Left lung (tissue), 4 donors: ENCODE measurements at regions not wholly inside any gene's neighbourhood (a gene's known extent, or its start where the extent isn't known, plus 50 kb on each side); places are given as distances from the start of the nearest gene placed in this dataset.

Experiments
- ATAC-seq: fragments of 200-7000 bp; cut with Tn5 transposase; one replicate; pipeline ENCODE4 v1.9.1; 2020; ENCODE audit warnings: moderate library complexity
- DNase-seq, 4 donors: peaks; one replicate each; pipeline ENCODE4 v3.0.0-alpha.2; 2013 to 2020
- H3K27ac ChIP-seq, 2 donors: fragments of 200-600 bp; sonication (generic) in 1 of 2; one replicate each; pipeline versions ENCODE4 v1.5.0 to v1.8.0; 2020 to 2021
- H3K27me3 ChIP-seq, 2 donors: fragments of 200-600 bp; sonication (generic) in 1 of 2; one replicate each; pipeline versions ENCODE4 v1.5.0 to v1.8.0; 2020 to 2021
- H3K36me3 ChIP-seq, 2 donors: fragments of 200-600 bp; sonication (generic) in 1 of 2; one replicate each; pipeline versions ENCODE4 v1.5.0 to v1.8.0; 2020 to 2021
- H3K4me1 ChIP-seq, 2 donors: fragments of 200-600 bp; one replicate each; pipeline ENCODE4 v1.8.0; 2021
- H3K4me3 ChIP-seq, 2 donors: fragments of 200-600 bp; sonication (generic) in 1 of 2; one replicate each; pipeline versions ENCODE4 v1.5.0 to v1.8.0; 2020 to 2021; ENCODE audit warnings: mild to moderate bottlenecking in 1 of 2
- H3K9me3 ChIP-seq, 2 donors: fragments of 200-600 bp; sonication (generic) in 1 of 2; one replicate each; pipeline versions ENCODE4 v1.5.0 to v1.8.0; 2020 to 2021
- CTCF ChIP-seq, 2 donors: fragments of 200-600 bp; sonication (generic) in 1 of 2; IDR thresholded peaks; one replicate each; pipeline versions ENCODE4 v1.5.0 to v1.8.0; 2021; ENCODE audit warnings: antibody characterized with exemption in 2 of 2
- intact Hi-C, 2 donors: fragments of 100-400 bp; cut with DNase I; formaldehyde crosslinking; loops; one replicate each; pipeline versions ENCODE4 v1.11.2 to v1.14.2; 2022
- donor health status: DM: no; HTN: yes; CAD: no.
- donor health status: DM: no; HTN: no; CAD: no.

DNA sequence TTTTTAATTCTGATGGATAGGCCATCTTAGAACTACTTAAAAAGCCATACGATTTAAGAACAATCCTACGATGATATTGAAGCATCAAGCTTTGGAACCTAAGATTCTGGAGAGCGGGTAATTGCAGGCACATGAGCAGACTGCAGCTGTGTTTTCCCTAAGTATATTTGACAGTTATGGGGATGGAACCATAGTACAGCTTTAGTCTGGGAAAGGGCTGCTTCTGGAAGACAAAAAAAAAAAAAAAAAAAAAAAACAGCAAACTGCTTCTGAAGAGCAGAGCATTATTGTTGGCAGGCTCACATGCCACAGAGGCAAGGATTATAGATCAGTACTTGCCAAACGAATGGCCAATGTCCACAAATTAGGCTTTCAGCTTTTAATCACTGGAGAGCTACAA, 1618.7 kb downstream of the AMY1C start:
- no peak for ATAC-seq
- Histone ChIP-seq H3K27ac (no peak overlapping the region), H3K4me1 (no peaks in the 10 kb centered on the region), H3K4me3 (no peak overlapping the region), H3K9me3 (no peaks in the 10 kb centered on the region), H3K36me3 (no peaks in the 10 kb centered on the region), H3K27me3 (no peaks in the 10 kb centered on the region)
- intact Hi-C loops = no loop called here
- no peak for TF ChIP-seq CTCF (IDR thresholded peaks at IDR 0.05)
- DNase-seq = no peak

DNA sequence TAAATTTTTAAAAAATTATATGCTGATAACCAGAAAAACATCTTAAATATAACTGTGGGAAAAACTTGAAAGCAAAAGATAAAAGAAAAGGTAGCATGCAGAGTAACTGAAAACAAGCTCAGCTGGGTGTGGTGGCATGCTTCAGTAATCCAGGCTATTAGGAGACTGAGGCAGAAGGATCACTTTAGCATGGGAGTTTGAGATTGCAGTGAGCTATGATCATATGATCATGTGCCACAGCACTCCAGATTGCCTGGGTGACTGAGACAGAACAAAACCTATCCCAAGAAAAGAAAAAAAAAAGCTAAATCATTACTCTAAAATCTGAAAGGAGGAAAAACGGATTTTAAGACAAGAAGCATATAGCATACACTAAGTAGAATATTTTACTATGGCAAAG, 1624.0 kb downstream of the AMY1C start:
- no peaks in the 10 kb centered on the region for H3K4me1 ChIP-seq
- H3K4me3 ChIP-seq = no peak overlapping the region
- H3K27ac ChIP-seq = no peak overlapping the region
- H3K36me3 ChIP-seq = no peaks in the 10 kb centered on the region
- peaks cover 0 to 15% of the 10 kb centered on the region in 2 donors for H3K9me3 ChIP-seq
- no peak for ATAC-seq
- TF ChIP-seq CTCF (IDR thresholded peaks at IDR 0.05) = no peak
- no peak for DNase-seq
- intact Hi-C loops = no loop called here
- no peaks in the 10 kb centered on the region for H3K27me3 ChIP-seq

GRCh38 chr1:105386489-105386888, 1636.8 kb downstream of the AMY1C start:
- Histone ChIP-seq H3K9me3 (peaks cover 0 to 6% of the 10 kb centered on the region in 2 donors), H3K27me3 (no peaks in the 10 kb centered on the region), H3K36me3 (no peaks in the 10 kb centered on the region), H3K27ac (no peak overlapping the region), H3K4me3 (no peak overlapping the region), H3K4me1 (no peaks in the 10 kb centered on the region)
- DNase-seq = no peak
- no peak for ATAC-seq
- TF ChIP-seq CTCF (IDR thresholded peaks at IDR 0.05) = no peak
- intact Hi-C loops = no loop called here

DNA sequence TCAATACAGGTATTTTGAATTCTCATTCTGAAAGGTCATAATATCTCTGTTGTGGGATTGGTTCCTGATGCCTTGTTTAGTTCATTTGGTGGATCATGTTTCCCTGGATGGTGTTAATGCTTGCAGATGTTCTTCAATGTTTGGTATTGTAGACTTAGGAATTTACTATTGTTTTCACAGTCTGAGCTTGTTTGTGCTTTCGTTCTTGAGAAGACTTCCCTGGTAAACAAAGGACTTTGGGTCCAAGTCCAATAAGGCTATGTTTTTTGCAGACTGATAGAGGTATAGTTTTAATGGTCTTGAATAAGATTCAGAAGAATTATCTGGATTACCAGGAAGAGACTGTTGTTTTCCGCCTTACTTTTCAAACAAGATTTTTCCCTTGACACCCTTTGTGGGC, 1646.3 kb downstream of the AMY1C start:
- intact Hi-C loops = no loop called here
- Histone ChIP-seq H3K27me3 (no peaks in the 10 kb centered on the region), H3K9me3 (peaks cover 0 to 20% of the 10 kb centered on the region in 2 donors), H3K4me1 (no peaks in the 10 kb centered on the region), H3K27ac (no peak overlapping the region), H3K36me3 (no peaks in the 10 kb centered on the region), H3K4me3 (no peak overlapping the region)
- no peak for DNase-seq
- ATAC-seq = no peak
- TF ChIP-seq CTCF (IDR thresholded peaks at IDR 0.05) = no peak

- intact Hi-C loops = no loop called here
- Histone ChIP-seq H3K4me3 (no peak overlapping the region), H3K27ac (no peak overlapping the region), H3K36me3 (no peaks in the 10 kb centered on the region), H3K4me1 (no peaks in the 10 kb centered on the region), H3K9me3 (peaks cover 0 to 20% of the 10 kb centered on the region in 2 donors), H3K27me3 (no peaks in the 10 kb centered on the region)
- TF ChIP-seq CTCF (IDR thresholded peaks at IDR 0.05) = no peak
- no peak for DNase-seq
- no peak for ATAC-seq
Measured at GRCh38 chr1:105398909-105399308, 1649.2 kb downstream of the AMY1C start.
